Smooth muscle cell (in vitro differentiated cells): ENCODE measurements at regions not wholly inside any gene's neighbourhood (a gene's known extent, or its start where the extent isn't known, plus 50 kb on each side); places are given as distances from the start of the nearest gene placed in this dataset.

Experiments
- DNase-seq: peaks from one replicate; lab custom pipeline; 2025; ENCODE audit not compliant: unreplicated experiment; lab: John Stamatoyannopoulos, UW
- H2AFZ ChIP-seq: fragments of 200-600 bp; sonication (generic); 2 replicates; pipeline ENCODE4 v1.6.0; 2016; ENCODE audit warnings: antibody characterized with exemption, low read depth, mild to moderate bottlenecking
- H3F3A ChIP-seq: fragments of 200-600 bp; sonication (generic); 2 replicates; pipeline ENCODE4 v1.6.0; 2017; ENCODE audit warnings: antibody characterized with exemption, low read depth
- H3K27ac ChIP-seq: fragments of 200-600 bp; sonication (generic); 2 replicates; pipeline ENCODE4 v1.5.1; 2016; ENCODE audit warnings: low read depth, mild to moderate bottlenecking
- H3K27me3 ChIP-seq: fragments of 200-600 bp; sonication (generic); 2 replicates; pipeline ENCODE4 v1.6.1; 2016; ENCODE audit warnings: low read depth, mild to moderate bottlenecking
- H3K36me3 ChIP-seq: fragments of 200-600 bp; sonication (generic); 2 replicates; pipeline ENCODE4 v1.5.1; 2016; ENCODE audit warnings: low read depth
- H3K4me1 ChIP-seq: fragments of 200-600 bp; sonication (generic); 2 replicates; pipeline ENCODE4 v1.5.1; 2016; ENCODE audit warnings: low read depth
- H3K4me2 ChIP-seq: fragments of 200-600 bp; sonication (generic); 2 replicates; pipeline ENCODE4 v1.6.0; 2016; ENCODE audit warnings: mild to moderate bottlenecking
- H3K4me3 ChIP-seq: fragments of 200-600 bp; sonication (generic); 2 replicates; pipeline ENCODE4 v1.5.1; 2016; ENCODE audit warnings: mild to moderate bottlenecking
- H3K79me2 ChIP-seq: fragments of 200-600 bp; sonication (generic); 2 replicates; pipeline ENCODE4 v1.6.0; 2016; ENCODE audit warnings: low read depth, mild to moderate bottlenecking
- H3K9ac ChIP-seq: fragments of 200-600 bp; sonication (generic); 2 replicates; pipeline ENCODE4 v1.6.0; 2016; ENCODE audit warnings: low read depth
- H3K9me3 ChIP-seq: fragments of 200-600 bp; sonication (generic); replicated peaks from 2 replicates; pipeline ENCODE4 v1.5.1; 2016; ENCODE audit warnings: low read depth
- H4K20me1 ChIP-seq: fragments of 200-600 bp; sonication (generic); 2 replicates; pipeline ENCODE4 v1.6.0; 2016; ENCODE audit warnings: low read depth
- CTCF ChIP-seq: fragments of 200-600 bp; sonication (generic); IDR thresholded peaks from 2 replicates; pipeline ENCODE4 v1.5.1; 2017; ENCODE audit warnings: borderline replicate concordance, mild to moderate bottlenecking, antibody characterized with exemption; ENCODE audit not compliant: insufficient read depth, poor library complexity, severe bottlenecking
- WGBS: methylation state at CpG from one replicate; pipeline ENCODE4 v1.1.7; 2016; ENCODE audit warnings: low lambda C conversion rate; 5-methylcytosine and 5-hydroxymethylcytosine counted together

- Histone ChIP-seq H3K9ac (no peak overlapping the region), H3K27ac (no peak overlapping the region), H3K4me1 (no peaks in the 10 kb centered on the region), H3K27me3 (no peaks in the 10 kb centered on the region), H2AFZ (no peak overlapping the region), H4K20me1 (no peaks in the 10 kb centered on the region), H3K79me2 (no peaks in the 10 kb centered on the region), H3K9me3 (no peaks in the 10 kb centered on the region), H3K4me2 (no peak overlapping the region), H3K4me3 (no peak overlapping the region), H3F3A (no peaks in the 10 kb centered on the region), H3K36me3 (no peaks in the 10 kb centered on the region)
- TF ChIP-seq CTCF: no peak
- no peak for DNase-seq
- WGBS: 77% methylated on average over 4 of the region's 4 CpGs
Measured at GRCh38 chr17:6328279-6328678, 106.6 kb downstream of the AIPL1 start.

GRCh38 chr17:6327007-6327406 lies 107.9 kb downstream of the AIPL1 start:
- Histone ChIP-seq H3K79me2 (no peaks in the 10 kb centered on the region), H3K9ac (no peak overlapping the region), H3K27ac (no peak overlapping the region), H3F3A (no peaks in the 10 kb centered on the region), H3K36me3 (no peaks in the 10 kb centered on the region), H4K20me1 (no peaks in the 10 kb centered on the region), H3K4me3 (no peak overlapping the region), H3K27me3 (no peaks in the 10 kb centered on the region), H3K9me3 (no peaks in the 10 kb centered on the region), H2AFZ (no peak overlapping the region), H3K4me2 (no peak overlapping the region), H3K4me1 (no peaks in the 10 kb centered on the region)
- TF ChIP-seq CTCF: no peak
- 69% methylated on average over 6 of the region's 6 CpGs for WGBS
- no peak for DNase-seq

GRCh38 chr17:6326483-6326882 lies 108.4 kb downstream of the AIPL1 start:
- 77% methylated on average over 8 of the region's 8 CpGs for WGBS
- H3K27me3 ChIP-seq: no peaks in the 10 kb centered on the region
- H3K4me3 ChIP-seq: no peak overlapping the region
- H3K27ac ChIP-seq: no peak overlapping the region
- no peaks in the 10 kb centered on the region for H3K9me3 ChIP-seq
- no peaks in the 10 kb centered on the region for H4K20me1 ChIP-seq
- no peaks in the 10 kb centered on the region for H3K79me2 ChIP-seq
- H3K36me3 ChIP-seq: no peaks in the 10 kb centered on the region
- H3K4me1 ChIP-seq: no peaks in the 10 kb centered on the region
- no peak overlapping the region for H3K9ac ChIP-seq
- H2AFZ ChIP-seq: no peak overlapping the region
- H3K4me2 ChIP-seq: no peak overlapping the region
- no peak for DNase-seq
- no peak for TF ChIP-seq CTCF
- H3F3A ChIP-seq: no peaks in the 10 kb centered on the region

GRCh38 chr17:6325741-6326140 lies 109.2 kb downstream of the AIPL1 start:
- no peak for DNase-seq
- Histone ChIP-seq H3K36me3 (no peaks in the 10 kb centered on the region), H3K4me2 (no peak overlapping the region), H3K27me3 (no peaks in the 10 kb centered on the region), H3K4me3 (no peak overlapping the region), H3K4me1 (no peaks in the 10 kb centered on the region), H3K9ac (no peak overlapping the region), H3F3A (no peaks in the 10 kb centered on the region), H2AFZ (no peak overlapping the region), H4K20me1 (no peaks in the 10 kb centered on the region), H3K79me2 (no peaks in the 10 kb centered on the region), H3K9me3 (no peaks in the 10 kb centered on the region), H3K27ac (no peak overlapping the region)
- WGBS: 78% methylated on average over 8 of the region's 8 CpGs
- no peak for TF ChIP-seq CTCF
